ENCODE measurements at regions not wholly inside any gene's neighbourhood (a gene's known extent, or its start where the extent isn't known, plus 50 kb on each side); places are given as distances from the start of the nearest gene placed in this dataset.

DNA sequence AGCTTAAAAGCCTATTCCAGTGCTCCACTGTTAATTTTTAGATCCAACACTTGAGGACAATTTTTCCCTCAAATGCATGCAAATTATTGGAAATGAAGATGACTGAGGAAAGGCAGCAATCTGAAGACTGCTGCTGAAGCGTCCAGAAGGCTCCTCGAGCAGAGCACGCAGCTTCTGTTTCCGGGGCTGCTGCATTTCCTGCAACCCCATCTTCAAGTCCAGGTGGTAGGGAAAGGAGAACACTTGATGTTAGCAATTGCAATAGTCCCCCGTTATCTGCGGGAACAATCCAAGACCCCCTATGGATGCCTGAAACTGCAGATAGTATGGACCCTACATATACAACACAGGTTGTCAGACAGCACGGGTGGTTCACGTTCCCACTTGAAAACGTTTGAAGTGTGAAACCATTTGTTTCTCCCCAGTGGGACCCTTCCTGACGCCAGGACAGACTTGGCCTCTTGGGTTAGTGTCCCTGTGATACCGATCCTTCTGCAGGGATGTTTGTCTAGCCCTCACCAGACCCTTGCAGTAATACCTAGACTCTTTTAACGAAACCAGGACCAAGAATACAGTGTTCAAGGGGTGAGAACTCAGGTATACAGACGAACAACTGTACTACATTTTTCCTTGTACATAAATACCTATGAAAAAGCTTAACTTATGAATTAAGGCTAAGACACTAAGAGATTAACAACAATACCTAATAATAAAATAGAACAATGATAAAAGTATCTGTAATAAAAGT is 152.3 kb downstream of the HSD17B3 start:
- ChIA-PET POLR2A (interaction anchor here (0.6 kb wide), 1 partner anchor 11 kb away, joined by 3 read pairs; no protein-coding TSS in a partner anchor), CTCF (ENCODE audit: low intra/inter-chr PET ratio) (no interaction called here)
- H3K9me1 ChIP-seq (ENCODE audit: control insufficient read depth, insufficient read depth, low read length), result no peaks in the 10 kb centered on the region
- ATAC-seq (no peak), DNase-seq (ENCODE audit: extremely low read depth in 1 of 4, low spot score in 3 of 4) (no peak), FAIRE-seq (no peak)
- no peak overlapping the region for H2AFZ ChIP-seq (ENCODE audit: low read depth, low read length)
- H3K79me2 ChIP-seq (ENCODE audit: control insufficient read depth, insufficient read depth, low read length), result no peaks in the 10 kb centered on the region
- no peak overlapping the region for H3K4me3 ChIP-seq
- 0% methylated on average over 13 of the region's 13 CpGs for WGBS (ENCODE audit: insufficient coverage, low coverage, missing lambda C conversion rate)
- no peak overlapping the region for H3K27ac ChIP-seq (ENCODE audit: extremely low read depth, low read depth, low read length)
- intact Hi-C loops (cut with micrococcal nuclease), result no loop called here
- in situ Hi-C loops (cut with MboI), result no loop called here
- H3K9ac ChIP-seq (ENCODE audit: insufficient read depth in 1 of 2, low read depth in 2 of 2, low read length in 2 of 2), result no peak overlapping the region
- BruUV-seq (replicated peaks), result no TSS peak
- no peaks in the 10 kb centered on the region for H3K36me3 ChIP-seq (ENCODE audit: control insufficient read depth, insufficient read depth, low read length)
- H3K9me3 ChIP-seq (replicated peaks; ENCODE audit: control insufficient read depth, insufficient read depth, low read depth, low read length), result no peaks in the 10 kb centered on the region
- H3K4me1 ChIP-seq (replicated peaks in 1 of 2; ENCODE audit: control insufficient read depth in 2 of 2, insufficient read depth in 2 of 2, low read length in 2 of 2), result no peaks in the 10 kb centered on the region
- no peak overlapping the region for H3K4me2 ChIP-seq (ENCODE audit: insufficient read depth, low read length)
- H3K27me3 ChIP-seq (ENCODE audit: control insufficient read depth in 2 of 2, insufficient read depth in 2 of 2, low read length in 2 of 2), result peaks cover 25 to 40% of the 10 kb centered on the region in 2 experiments; a peak in 4 of 5 replicates
- H4K20me1 ChIP-seq (replicated peaks; ENCODE audit: control insufficient read depth, insufficient read depth, low read length), result no peaks in the 10 kb centered on the region
- TF ChIP-seq RFX5 (IDR thresholded peaks at IDR 0.05; ENCODE audit: low read depth, low read length) (no peak), ZNF133 (CRISPR knock-in tag; IDR thresholded peaks at IDR 0.05) (no peak), MYBL2 (IDR thresholded peaks at IDR 0.05; ENCODE audit: low read depth) (no peak), MYBL2 (CRISPR knock-in tag; IDR thresholded peaks at IDR 0.05; ENCODE audit: borderline replicate concordance) (no peak), SOX6 (IDR thresholded peaks at IDR 0.05) (no peak), ZFP1 (CRISPR knock-in tag; IDR thresholded peaks at IDR 0.05) (no peak), GABPB1 (CRISPR knock-in tag; IDR thresholded peaks at IDR 0.05) (no peak), ZNF274 (IDR thresholded peaks at IDR 0.05; ENCODE audit: borderline replicate concordance, low read depth, low read length) (no peak)
- TF ChIP-seq, protein P1, sequence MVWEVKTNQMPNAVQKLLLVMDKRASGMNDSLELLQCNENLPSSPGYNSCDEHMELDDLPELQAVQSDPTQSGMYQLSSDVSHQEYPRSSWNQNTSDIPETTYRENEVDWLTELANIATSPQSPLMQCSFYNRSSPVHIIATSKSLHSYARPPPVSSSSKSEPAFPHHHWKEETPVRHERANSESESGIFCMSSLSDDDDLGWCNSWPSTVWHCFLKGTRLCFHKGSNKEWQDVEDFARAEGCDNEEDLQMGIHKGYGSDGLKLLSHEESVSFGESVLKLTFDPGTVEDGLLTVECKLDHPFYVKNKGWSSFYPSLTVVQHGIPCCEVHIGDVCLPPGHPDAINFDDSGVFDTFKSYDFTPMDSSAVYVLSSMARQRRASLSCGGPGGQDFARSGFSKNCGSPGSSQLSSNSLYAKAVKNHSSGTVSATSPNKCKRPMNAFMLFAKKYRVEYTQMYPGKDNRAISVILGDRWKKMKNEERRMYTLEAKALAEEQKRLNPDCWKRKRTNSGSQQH (CRISPR knock-in tag; IDR thresholded peaks at IDR 0.05), result no peak
- TF ChIP-seq, protein P2, sequence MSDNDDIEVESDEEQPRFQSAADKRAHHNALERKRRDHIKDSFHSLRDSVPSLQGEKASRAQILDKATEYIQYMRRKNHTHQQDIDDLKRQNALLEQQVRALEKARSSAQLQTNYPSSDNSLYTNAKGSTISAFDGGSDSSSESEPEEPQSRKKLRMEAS (CRISPR knock-in tag; IDR thresholded peaks at IDR 0.05), result no peak
- TF ChIP-seq, protein P3, sequence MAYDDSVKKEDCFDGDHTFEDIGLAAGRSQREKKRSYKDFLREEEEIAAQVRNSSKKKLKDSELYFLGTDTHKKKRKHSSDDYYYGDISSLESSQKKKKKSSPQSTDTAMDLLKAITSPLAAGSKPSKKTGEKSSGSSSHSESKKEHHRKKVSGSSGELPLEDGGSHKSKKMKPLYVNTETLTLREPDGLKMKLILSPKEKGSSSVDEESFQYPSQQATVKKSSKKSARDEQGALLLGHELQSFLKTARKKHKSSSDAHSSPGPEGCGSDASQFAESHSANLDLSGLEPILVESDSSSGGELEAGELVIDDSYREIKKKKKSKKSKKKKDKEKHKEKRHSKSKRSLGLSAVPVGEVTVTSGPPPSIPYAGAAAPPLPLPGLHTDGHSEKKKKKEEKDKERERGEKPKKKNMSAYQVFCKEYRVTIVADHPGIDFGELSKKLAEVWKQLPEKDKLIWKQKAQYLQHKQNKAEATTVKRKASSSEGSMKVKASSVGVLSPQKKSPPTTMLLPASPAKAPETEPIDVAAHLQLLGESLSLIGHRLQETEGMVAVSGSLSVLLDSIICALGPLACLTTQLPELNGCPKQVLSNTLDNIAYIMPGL (CRISPR knock-in tag; IDR thresholded peaks at IDR 0.05), result no peak
- TF ChIP-seq, protein P4, sequence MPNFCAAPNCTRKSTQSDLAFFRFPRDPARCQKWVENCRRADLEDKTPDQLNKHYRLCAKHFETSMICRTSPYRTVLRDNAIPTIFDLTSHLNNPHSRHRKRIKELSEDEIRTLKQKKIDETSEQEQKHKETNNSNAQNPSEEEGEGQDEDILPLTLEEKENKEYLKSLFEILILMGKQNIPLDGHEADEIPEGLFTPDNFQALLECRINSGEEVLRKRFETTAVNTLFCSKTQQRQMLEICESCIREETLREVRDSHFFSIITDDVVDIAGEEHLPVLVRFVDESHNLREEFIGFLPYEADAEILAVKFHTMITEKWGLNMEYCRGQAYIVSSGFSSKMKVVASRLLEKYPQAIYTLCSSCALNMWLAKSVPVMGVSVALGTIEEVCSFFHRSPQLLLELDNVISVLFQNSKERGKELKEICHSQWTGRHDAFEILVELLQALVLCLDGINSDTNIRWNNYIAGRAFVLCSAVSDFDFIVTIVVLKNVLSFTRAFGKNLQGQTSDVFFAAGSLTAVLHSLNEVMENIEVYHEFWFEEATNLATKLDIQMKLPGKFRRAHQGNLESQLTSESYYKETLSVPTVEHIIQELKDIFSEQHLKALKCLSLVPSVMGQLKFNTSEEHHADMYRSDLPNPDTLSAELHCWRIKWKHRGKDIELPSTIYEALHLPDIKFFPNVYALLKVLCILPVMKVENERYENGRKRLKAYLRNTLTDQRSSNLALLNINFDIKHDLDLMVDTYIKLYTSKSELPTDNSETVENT (CRISPR knock-in tag; IDR thresholded peaks at IDR 0.05), result no peak
